ENCODE measurements at regions not wholly inside any gene's neighbourhood (a gene's known extent, or its start where the extent isn't known, plus 50 kb on each side); places are given as distances from the start of the nearest gene placed in this dataset.
"Not testable (repeated sequence)": the region's sequence is repeated elsewhere in the genome, so short reads cannot be mapped to it uniquely, and the experiment has no call there.

DNA sequence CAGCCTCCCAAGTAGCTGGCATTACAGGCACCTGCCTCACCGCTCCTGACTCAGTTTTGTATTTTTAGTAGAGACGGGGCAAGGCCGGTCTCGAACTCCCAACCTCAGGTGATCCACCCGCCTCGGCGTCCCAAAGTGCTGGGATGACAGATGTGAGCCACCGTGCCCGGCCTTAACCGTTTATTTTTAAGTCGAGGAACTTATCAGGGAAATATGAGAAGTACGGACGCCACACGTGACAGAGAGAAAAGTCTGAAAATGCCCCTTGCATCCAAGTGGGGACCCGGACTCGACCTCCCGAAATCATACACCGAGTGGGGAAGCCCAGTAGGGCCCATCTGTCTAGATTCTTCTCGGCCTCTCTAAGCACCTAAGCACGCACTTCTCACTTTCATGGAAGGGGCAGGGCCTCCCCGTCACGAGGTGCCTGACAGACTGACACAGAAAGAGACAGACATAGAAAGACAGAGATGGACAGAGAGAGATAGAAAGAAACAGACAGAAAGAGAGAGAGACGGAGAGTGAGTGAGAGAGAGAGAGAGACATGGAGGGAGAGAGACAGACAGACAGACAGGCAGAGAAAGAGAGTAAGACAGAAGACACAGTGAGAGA, 756.5 kb upstream of the DEFB115 start:
- no peak for DNase-seq
- TF ChIP-seq GATA1 (IDR thresholded peaks at IDR 0.05; ENCODE audit: low read depth, low read length): no peak
- no peak for TF ChIP-seq POLR2A (IDR thresholded peaks at IDR 0.05; ENCODE audit: low read length)

DNA sequence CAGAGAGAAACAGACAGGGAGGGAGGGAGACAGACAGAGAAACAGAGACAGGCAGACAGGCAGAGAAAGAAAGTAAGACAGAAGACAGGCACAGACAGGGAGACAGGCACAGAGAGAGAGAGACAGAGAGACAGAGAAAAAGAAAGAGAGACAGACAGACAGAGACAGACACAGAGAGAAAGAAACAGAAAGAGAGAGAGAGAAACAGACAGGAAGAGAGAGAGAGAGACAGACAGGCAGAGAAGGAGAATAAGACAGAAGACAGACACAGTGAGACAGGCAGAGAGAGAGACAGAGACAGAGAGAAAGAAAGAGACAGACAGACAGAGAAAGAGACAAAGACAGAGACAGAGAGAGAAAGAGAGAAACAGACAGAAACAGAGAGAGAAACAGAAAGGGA, 754.8 kb upstream of the DEFB115 start:
- no peak for TF ChIP-seq GATA1 (IDR thresholded peaks at IDR 0.05; ENCODE audit: low read depth, low read length)
- TF ChIP-seq POLR2A (IDR thresholded peaks at IDR 0.05; ENCODE audit: low read length): no peak

DNA sequence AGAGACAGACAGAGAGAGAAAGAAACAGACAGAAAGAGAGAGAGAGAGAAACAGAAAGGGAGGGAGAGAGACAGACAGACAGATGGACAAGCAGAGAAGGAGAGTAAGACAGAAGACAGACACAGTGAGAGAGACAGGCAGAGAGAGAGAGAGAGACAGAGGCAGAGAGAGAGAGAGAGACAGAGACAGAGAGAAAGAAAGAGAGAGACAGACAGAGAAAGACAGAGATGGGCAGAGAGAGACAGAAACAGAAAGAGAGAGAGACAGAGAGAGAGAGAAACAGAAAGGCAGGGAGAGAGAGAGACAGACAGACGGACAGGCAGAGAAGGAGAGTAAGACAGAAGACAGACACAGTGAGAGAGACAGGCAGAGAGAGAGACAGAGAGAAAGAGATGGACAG, 754.3 kb upstream of the DEFB115 start:
- not testable (repeated sequence) for DNase-seq

More for the DNA sequence above, 754.8 kb upstream of the DEFB115 start:
- no peak for DNase-seq

DNA sequence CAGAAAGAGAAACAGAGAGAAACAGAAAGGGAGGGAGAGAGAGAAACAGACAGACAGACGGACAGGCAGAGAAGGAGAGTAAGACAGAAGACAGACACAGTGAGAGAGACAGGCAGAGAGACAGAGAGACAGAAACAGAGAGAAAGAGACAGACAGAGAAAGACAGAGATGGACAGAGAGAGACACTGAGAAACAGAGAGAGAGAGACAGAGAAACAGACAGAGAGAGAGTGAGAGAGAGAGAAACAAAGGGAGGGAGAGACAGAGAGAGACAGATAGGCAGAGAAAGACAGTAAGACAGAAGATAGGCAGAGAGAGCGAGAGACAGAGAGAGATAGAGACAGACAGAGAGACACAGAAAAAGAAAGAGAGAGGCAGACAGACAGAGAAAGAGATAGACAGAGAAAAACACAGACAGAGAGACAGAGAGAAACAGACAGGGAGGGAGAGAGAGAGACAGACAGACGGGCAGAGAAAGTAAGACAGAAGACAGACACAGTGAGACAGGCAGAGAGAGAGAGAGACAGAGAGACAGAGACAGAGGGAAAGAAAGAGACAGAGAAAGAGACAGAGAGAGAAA, 753.4 kb upstream of the DEFB115 start:
- TF ChIP-seq POLR2A (IDR thresholded peaks at IDR 0.05; ENCODE audit: low read length) (no peak), GATA1 (IDR thresholded peaks at IDR 0.05; ENCODE audit: low read depth, low read length) (no peak)
- DNase-seq: no peak

DNA sequence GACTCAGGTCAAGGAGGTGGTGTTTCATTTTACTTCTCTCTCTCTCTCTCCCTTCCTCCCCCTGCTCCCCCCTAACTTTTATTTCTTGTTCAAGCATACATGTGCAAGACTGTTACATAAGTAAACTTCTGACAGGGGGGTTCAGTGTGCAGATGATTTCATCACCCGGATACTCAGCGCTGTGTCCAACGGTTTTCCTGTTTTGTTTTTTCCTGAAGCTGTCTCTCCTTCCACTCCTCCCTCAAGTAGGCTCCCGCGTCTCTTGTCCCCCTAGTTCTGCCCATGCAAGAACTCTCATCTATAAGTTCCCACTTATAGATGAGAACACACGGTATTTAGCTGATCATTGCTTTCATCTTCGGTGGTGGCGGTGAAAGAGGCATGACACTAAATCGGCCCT, 751.9 kb upstream of the DEFB115 start:
- no peak for DNase-seq

DNA sequence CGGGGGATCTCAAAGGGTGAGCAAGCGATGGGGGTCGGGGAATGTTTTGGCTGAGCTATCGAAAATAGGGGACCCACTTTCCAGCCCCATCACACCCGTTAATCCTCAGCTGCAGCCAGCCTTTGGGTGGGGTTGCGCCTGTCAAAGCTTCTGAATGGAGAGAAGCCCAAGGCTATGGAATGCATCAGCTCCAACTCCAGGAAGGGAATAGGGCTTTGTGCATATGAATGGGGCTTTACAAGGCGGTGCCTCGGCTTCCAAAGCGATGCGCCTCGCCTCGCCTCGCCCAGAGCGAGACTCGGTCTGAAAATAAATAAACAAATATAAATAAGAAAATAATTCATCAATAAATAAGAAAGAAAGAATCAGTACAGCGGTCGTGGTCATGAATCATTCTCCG, 751.4 kb upstream of the DEFB115 start:
- TF ChIP-seq GATA1 (IDR thresholded peaks at IDR 0.05; ENCODE audit: low read depth, low read length) (no peak), POLR2A (IDR thresholded peaks at IDR 0.05; ENCODE audit: low read length) (no peak)
- DNase-seq: no peak

More for the DNA sequence above, 751.9 kb upstream of the DEFB115 start:
- TF ChIP-seq POLR2A (IDR thresholded peaks at IDR 0.05; ENCODE audit: low read length) (no peak), GATA1 (IDR thresholded peaks at IDR 0.05; ENCODE audit: low read depth, low read length) (no peak)

DNA sequence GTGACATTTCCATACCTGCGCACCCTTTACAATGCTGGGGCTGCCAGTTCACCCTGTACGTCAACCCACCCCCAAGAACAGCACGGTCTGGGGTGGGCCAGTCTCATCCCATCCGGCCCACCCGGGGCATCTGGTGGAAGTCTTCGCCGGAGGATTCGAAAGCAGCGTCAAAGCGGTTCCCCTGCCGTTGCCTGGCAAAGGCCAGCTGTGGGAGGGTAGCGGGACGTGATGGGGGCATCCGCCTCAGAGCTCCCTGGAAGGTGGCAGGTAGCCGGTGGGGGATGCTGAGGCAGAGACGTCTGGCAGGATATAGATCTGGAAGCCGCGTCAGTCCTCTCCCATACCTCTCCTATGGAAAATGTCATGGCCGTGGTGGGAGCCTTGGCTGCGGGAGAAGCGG, 749.1 kb upstream of the DEFB115 start:
- DNase-seq: not testable (repeated sequence)

DNA sequence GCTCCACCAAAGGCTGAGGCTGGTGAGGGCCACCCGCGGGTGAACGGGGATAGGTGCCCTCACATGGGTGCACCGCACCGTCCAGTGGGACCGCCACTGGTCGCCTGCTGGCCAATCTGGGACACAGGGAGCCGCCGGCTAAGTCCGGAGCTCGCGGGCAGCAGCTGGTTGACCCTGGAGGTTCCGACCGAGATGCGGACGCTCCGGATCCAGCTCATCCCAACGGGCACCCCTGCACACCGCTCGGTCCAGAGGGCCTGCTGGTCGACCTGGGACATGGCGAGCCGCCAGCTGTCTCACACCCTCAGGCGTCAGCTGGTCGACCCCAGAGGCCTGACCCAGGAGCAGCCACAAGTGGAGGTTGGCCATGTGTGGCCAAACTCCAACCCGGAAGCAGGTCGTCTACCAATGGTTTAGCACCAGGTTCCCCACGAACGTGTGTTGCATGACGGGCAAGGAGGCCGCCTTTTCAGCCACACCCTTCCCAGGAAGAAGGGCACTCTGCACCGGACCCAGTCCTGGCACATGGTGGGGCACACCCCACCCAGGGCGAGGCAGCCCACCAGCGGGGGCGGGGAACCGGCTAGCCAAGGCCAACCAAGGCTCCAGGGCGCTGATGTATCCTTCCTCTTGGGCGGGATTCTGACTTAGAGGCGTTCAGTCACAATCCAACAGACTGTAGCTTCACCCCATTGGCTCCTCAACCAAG, 746.0 kb upstream of the DEFB115 start:
- DNase-seq: no peak
- TF ChIP-seq GATA1 (IDR thresholded peaks at IDR 0.05; ENCODE audit: low read depth, low read length) (no peak), POLR2A (IDR thresholded peaks at IDR 0.05; ENCODE audit: low read length) (no peak)

DNA sequence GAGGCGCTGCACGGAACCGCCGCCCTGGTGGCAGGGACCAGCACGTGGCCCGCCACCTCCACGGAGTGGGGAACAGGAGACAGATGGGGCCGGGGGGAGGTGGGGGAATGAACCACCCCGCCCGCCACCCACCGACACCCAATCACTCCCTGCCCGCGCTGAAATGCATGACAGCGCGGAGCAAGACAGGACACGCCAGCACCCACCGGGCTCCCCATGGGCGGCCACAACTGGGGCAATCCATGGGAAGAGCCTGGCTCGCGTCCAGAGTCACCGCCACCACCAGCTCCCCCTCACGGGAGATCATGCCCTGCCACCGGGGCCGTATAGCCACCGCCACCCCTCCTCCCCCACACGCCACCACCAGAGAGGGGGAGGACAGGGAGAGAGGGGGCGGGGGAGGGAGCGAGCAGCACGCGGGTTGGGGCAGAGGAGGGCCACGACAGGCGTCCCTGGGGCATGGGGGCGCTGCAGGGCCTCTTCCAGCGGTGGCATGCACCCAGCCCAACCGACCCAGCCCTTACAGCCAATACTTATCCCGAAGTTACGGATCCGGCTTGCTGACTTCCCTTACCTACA, 744.3 kb upstream of the DEFB115 start:
- no peak for DNase-seq
- TF ChIP-seq POLR2A (IDR thresholded peaks at IDR 0.05; ENCODE audit: low read length) (no peak), GATA1 (IDR thresholded peaks at IDR 0.05; ENCODE audit: low read depth, low read length) (no peak)

DNA sequence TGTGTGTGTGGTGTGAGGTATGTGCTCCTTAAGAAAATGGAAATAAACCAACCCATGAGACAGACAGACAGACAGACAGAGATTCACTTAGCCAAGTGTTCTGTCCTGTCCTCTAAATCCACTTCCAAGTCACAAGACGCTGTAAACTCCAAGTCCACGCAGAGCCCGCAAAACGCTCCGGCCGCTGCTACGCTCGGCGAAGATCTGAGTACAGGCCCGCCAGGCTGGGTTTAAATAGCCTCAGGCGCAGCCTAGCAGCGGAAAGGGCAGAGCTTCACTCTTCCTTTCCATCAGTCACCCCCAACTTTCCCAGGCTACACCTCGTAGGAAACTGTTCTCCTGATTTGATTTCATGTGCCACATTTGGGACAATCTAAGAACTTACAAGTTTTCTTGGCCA, 741.5 kb upstream of the DEFB115 start:
- not testable (repeated sequence) for DNase-seq

DNA sequence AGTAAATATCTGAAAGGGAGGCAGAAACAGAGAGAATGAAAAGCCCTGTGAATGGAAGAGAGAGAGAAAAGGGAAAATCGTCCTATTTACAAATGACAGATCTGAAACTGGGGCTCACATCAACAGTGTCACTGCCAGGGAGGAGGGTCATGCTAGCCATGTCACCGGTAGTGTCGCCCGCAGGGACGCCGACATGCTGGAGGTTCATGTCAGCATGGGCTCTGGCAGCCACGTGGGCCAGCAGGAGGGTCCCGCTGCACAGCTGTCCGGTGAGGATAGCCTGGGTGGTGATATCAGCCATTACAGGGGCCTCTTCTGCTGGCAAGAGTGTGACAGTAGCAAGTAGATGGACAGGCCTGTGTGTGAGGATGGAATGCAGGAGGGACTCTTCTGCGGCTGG, 738.6 kb upstream of the DEFB115 start:
- DNase-seq: not testable (repeated sequence)

DNA sequence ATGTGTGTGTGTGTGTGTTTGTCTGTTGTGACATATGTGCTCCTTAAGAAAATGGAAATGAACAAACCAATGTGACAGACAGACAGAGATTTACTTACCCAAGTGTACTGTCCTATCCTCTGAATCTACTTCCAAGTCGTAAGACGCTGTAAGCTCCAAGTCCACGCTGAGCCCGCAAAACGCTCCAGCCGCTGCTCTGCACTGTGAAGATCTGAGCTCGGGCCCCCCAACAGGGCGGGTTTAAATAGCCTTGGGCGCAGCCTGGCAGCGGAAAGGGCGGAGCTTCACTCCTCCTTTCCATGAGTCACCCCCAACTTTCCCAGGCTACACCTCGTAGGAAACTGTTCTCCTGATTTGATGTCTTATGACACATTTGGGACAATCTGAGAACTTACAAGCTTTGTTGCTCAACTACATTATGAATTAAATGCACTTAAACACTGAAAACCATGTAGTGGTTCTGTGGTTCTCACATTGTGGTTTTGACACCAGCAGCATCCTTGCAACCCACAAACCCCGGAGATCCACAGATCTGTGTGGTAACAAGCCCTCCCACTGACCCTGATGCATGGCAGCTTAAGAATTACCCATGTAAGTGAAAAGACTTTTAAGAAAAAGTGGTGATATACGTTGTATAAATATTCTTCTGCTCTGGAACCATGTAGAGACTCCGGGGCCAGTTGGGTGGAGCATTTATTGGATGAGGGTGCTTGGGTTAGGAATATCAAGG, 735.6 kb upstream of the DEFB115 start:
- DNase-seq: not testable (repeated sequence)

DNA sequence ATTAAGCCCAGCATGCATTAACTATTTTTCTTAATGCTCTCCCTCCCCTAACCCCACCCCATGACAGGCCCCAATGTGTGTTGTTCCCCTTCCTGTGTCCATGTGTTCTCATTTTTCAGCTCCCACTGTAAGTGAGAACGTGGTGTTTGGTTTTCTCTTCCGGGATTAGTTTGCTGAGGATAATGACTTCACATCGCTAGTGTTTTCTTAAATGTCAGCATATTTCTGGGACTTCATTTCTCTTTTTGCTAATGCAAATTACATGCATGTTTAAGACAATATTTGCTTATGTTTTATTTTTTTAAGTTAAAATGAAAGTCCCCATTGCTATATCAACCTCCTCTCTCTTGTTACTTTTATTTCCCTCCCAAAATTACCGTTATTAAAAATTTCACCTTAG, 733.3 kb upstream of the DEFB115 start:
- DNase-seq: not testable (repeated sequence)

DNA sequence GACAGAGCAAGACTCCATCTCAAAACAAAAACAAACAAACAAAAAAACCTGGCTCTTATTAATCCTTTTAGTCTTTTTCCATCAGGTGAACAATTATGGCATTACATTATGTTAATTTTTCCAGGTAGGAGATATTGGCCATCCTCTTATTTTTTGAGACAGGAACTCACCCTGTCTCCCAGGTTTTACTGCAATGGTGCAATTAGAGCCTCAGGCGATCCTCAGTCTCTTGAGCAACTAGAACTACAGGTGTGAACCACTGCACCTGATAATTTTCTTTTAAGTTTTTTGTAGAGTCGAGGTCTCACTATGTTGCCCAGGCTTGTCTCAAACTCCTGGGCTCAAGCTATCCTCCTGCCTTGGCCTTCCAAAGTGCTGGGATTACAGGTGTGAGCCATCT, 732.7 kb upstream of the DEFB115 start:
- DNase-seq: not testable (repeated sequence)

DNA sequence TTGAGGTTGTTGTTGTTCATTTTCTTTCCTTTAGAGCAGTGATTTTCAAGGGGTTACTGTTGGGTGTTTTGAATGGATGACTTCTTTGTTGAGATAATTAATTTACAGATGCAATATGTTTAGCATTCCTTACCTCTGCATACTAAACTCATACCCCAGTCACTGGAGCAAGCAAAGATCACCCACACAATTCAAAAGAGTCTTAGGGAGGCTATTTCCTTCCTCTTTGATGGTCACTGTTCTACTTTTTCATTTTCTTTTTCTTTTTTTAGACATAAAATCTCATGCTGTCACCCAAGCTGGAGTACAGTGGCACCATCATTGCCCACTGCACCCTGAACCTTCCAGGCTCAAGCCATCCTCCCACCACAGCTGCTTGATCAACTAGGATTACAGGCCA, 723.8 kb upstream of the DEFB115 start:
- not testable (repeated sequence) for DNase-seq

DNA sequence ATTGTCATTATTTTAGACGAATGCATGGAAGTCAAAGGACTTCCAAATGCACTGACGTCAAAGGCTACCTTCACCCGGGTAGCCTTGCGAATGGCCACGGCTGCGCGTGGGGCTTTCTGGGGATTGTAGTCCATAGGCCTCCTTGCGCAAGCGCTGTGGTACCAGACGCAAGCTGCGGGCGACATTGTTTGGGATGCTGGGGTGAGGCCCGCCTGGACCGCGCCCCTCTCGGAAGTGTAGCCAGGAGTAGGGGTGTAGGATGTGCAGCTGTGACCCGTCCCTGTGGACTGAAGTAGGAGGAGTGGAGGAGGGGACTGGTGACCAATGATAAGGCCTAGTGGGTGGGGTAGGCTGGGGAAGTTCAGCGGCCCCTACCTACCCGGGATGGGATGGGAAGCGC, 720.0 kb upstream of the DEFB115 start:
- not testable (repeated sequence) for DNase-seq

DNA sequence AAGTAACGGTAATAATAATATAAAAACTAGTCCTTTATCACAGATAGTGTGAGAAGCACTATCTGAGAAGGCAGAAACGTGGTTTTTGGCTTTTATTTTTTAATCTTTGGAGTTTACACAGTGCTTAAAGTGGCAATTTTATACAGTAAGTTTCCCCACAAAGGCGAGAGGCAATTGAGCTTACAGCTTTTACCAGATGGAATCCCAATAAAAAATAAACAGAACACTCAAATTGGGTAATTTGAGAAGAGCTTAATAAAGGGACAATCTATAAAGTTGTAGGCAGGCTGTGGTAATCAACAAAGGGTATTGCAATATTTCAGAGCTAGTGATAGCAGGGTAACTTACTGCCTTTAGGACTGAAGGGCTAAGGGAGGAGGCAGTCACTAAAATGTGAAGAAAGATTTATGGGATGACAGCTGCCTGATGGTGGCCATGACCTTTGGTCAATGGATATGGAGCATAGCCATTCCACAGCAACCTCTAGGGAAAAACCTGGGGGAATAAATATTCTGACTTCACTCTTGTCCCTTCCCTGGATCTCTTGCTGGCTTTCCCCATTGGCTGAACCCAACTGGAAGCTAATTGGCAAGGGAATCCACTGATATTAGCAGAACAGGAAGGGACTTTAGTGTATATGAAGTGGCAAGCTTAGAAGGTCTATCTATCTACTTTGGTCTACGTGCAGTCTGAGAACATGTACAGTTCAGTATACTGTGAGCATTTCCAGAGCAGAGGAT, 717.0 kb upstream of the DEFB115 start:
- DNase-seq: not testable (repeated sequence)

DNA sequence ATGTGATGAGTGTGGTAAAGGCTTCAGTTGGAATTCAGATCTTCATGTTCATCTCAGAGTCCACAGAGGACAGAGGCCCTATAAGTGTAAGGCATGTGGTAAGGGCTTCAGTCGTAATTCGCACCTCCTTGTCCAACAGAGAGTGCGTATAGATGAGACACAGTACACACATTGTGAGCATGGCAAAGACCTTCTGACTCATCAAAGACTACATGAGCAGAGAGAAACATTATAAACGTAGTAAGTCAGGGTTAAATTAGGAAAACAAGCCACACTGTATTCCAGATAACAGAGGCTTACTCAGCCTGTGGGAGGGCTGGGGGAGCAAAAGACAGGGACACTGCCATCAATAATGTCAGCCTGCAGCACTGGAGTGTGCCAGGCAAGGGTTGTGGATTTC, 706.2 kb upstream of the DEFB115 start:
- DNase-seq: not testable (repeated sequence)

DNA sequence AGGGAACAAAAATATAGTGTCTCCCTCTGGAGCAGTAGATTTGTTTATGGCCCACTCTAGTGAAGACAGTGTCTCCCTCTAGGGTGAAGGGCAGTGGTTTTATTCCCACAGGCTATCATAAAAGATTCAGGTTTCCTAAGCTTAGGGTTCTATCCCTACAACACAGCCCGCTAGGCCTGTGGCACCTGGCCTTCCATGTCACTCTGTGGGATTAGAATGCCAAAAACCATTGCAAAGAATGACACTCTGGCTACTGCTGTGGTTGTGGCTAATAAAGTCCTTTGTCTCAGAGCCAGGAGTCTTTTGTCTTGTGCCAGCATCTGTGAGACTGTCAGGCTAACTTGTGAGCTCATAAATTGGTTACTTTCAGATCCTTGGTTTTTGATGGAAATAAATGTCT, 700.7 kb upstream of the DEFB115 start:
- not testable (repeated sequence) for DNase-seq

DNA sequence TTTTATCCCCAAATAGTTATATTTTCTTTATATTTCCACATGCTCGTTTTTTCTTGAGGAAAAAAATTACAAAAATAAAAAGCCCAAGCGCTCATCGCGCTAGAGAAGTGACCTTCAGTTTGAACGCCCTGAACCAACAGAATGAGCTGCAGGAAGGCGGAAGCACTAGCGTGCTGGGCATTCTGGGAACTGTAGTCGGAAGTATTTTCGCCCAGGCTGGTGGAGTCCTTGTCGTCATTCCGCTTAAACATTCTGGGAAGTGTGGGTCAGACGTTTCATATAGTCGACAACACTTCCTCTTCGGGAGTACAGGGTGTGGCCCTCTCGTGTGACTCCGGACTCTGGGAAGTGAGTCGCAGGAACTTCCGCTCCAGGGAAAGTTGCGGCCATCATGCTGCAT, 692.4 kb upstream of the DEFB115 start:
- not testable (repeated sequence) for DNase-seq

All from erythroblast (primary cell).